A673 (cell line): ENCODE measurements at regions not wholly inside any gene's neighbourhood (a gene's known extent, or its start where the extent isn't known, plus 50 kb on each side); places are given as distances from the start of the nearest gene placed in this dataset.

Experiments
- EZH2 ChIP-seq: fragments of 200-600 bp; sonication (generic); IDR thresholded peaks from 2 replicates; pipeline ENCODE4 v1.6.1; 2017; ENCODE audit warnings: borderline replicate concordance, low read depth, mild to moderate bottlenecking, mixed read lengths, antibody characterized with exemption, low read length; ENCODE audit not compliant: poor library complexity, severe bottlenecking
- TF ChIP-seq, protein P1 (sequence below): fragments of 300-800, 200-600 bp; sonication (generic); conservative IDR thresholded peaks from 2 replicates; pipeline ENCODE4 v1.5.1; 2017; ENCODE audit warnings: low read depth, mild to moderate bottlenecking, antibody characterized with exemption, low read length, moderate library complexity, mixed read lengths

DNA sequence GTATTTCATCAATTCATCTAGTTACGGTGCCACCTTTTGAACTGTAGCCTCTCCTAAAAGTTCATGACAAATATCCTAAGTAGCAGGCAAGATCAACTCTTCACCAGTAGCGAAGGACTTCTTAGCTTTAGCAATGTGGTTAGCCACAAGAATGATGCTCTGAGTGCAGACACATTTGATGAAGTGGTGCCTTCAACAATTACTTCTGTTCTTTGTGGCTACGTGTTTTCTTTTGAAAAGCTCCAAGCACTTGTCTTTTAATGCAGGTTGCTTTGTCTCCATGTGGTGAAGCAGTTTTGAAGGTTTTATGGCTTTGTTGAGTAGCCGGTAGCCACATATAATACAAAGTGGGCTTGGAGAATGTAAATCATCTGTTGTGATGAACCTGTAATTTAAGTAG lies 194.7 kb downstream of the B3GLCT start:
- TF ChIP-seq EZH2: no peak
- TF ChIP-seq, protein P1, sequence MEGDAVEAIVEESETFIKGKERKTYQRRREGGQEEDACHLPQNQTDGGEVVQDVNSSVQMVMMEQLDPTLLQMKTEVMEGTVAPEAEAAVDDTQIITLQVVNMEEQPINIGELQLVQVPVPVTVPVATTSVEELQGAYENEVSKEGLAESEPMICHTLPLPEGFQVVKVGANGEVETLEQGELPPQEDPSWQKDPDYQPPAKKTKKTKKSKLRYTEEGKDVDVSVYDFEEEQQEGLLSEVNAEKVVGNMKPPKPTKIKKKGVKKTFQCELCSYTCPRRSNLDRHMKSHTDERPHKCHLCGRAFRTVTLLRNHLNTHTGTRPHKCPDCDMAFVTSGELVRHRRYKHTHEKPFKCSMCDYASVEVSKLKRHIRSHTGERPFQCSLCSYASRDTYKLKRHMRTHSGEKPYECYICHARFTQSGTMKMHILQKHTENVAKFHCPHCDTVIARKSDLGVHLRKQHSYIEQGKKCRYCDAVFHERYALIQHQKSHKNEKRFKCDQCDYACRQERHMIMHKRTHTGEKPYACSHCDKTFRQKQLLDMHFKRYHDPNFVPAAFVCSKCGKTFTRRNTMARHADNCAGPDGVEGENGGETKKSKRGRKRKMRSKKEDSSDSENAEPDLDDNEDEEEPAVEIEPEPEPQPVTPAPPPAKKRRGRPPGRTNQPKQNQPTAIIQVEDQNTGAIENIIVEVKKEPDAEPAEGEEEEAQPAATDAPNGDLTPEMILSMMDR: no peak
